Endothelial cell of umbilical vein (primary cell): ENCODE measurements at regions not wholly inside any gene's neighbourhood (a gene's known extent, or its start where the extent isn't known, plus 50 kb on each side); places are given as distances from the start of the nearest gene placed in this dataset.

ENCODE experiments used
- BruUV-seq: library from RNA; stranded (reverse); fragments of 400-500 nt; replicated peaks from 2 replicates; lab custom pipeline; 2021; lab: Mats Ljungman, UMichigan
- CTCF ChIA-PET: fragments of 300-600, 350-600 bp; sonication (Branson Sonifier 250); formaldehyde crosslinking; loops from one replicate; lab custom pipeline; 2021; ENCODE audit warnings: antibody characterized with exemption, inconsistent platforms; lab: Charles Lee
- POLR2A ChIA-PET: fragments of 300-600, 350-600 bp; sonication (Branson Sonifier 250); formaldehyde crosslinking; loops from one replicate; lab custom pipeline; 2021; ENCODE audit warnings: antibody characterized with exemption, inconsistent platforms; lab: Charles Lee
- DNase-seq: peaks from one replicate; pipeline ENCODE4 v3.0.0-alpha.2; 2011; ENCODE audit warnings: low read depth, low spot score
- FAIRE-seq: peaks from 2 replicates; lab custom pipeline; 2011; peaks lifted over from hg19 to GRCh38; lab: Jason Lieb, UNC
- H2AFZ ChIP-seq: 2 replicates; pipeline ENCODE4 v1.6.0; 2012; ENCODE audit warnings: low read depth, low read length, control low read depth, inconsistent platforms
- H3K27ac ChIP-seq: 2 replicates; pipeline ENCODE4 v1.5.1; 2011; ENCODE audit warnings: low read depth, mild to moderate bottlenecking, control low read depth, low read length, moderate library complexity; ENCODE audit not compliant: insufficient read depth
- H3K27me3 ChIP-seq, 2 experiments: 2 replicates each; pipeline versions ENCODE4 v1.6.0 to v1.6.1; 2011; ENCODE audit warnings: low read length in 2 of 2, mixed read lengths in 1 of 2; ENCODE audit not compliant: control insufficient read depth in 2 of 2, insufficient read depth in 2 of 2
- H3K36me3 ChIP-seq, 2 experiments: 2 replicates in 1 of 2; 3 replicates in 1 of 2; pipeline ENCODE4 v1.5.1; 2011; ENCODE audit warnings: low read length in 2 of 2, mild to moderate bottlenecking in 1 of 2, moderate library complexity in 1 of 2; ENCODE audit not compliant: control insufficient read depth in 2 of 2, insufficient read depth in 2 of 2; ENCODE audit errors: extremely low read depth in 1 of 2
- H3K4me1 ChIP-seq: 3 replicates; pipeline ENCODE4 v1.5.1; 2011; ENCODE audit warnings: mild to moderate bottlenecking, low read length; ENCODE audit not compliant: control insufficient read depth, insufficient read depth; ENCODE audit errors: extremely low read depth
- H3K4me2 ChIP-seq: 2 replicates; pipeline ENCODE4 v1.6.1; 2011; ENCODE audit warnings: low read length, control low read depth, mixed read lengths; ENCODE audit not compliant: insufficient read depth
- H3K4me3 ChIP-seq, 3 experiments: fragments of 200-600 bp in 1 of 3; sonication (generic), shearing (Covaris generic) in 1 of 3; replicated peaks in 1 of 3; 2 replicates each; pipeline ENCODE4 v1.5.1; 2011 to 2016; ENCODE audit warnings: control low read depth in 3 of 3, low read length in 3 of 3, mild to moderate bottlenecking in 2 of 3, inconsistent platforms in 1 of 3, low read depth in 1 of 3, moderate library complexity in 1 of 3; ENCODE audit not compliant: insufficient read depth in 1 of 3
- H3K79me2 ChIP-seq: 2 replicates; pipeline ENCODE4 v1.6.0; 2012; ENCODE audit warnings: low read length, inconsistent platforms; ENCODE audit not compliant: control insufficient read depth, insufficient read depth
- H3K9ac ChIP-seq: replicated peaks from 2 replicates; pipeline ENCODE3; 2011; ENCODE audit warnings: low read length, control low read depth; ENCODE audit not compliant: insufficient read depth; ENCODE audit errors: extremely low read depth
- H3K9me1 ChIP-seq: replicated peaks from 3 replicates; pipeline ENCODE4 v1.6.0; 2011; ENCODE audit warnings: mild to moderate bottlenecking, low read length; ENCODE audit not compliant: control insufficient read depth, insufficient read depth; ENCODE audit errors: extremely low read depth
- H3K9me3 ChIP-seq: replicated peaks from 2 replicates; pipeline ENCODE4 v1.5.1; 2012; ENCODE audit warnings: low read length, inconsistent platforms; ENCODE audit not compliant: control insufficient read depth, insufficient read depth
- H4K20me1 ChIP-seq: replicated peaks from 2 replicates; pipeline ENCODE3; 2011; ENCODE audit warnings: mild to moderate bottlenecking, low read length; ENCODE audit not compliant: control insufficient read depth, insufficient read depth; ENCODE audit errors: extremely low read depth
- CTCF ChIP-seq, 2 donors: IDR thresholded peaks; 1 replicate in 1 of 2; 2 replicates in 1 of 2; pipeline ENCODE4 v1.5.1; 2011; ENCODE audit warnings: low read length in 2 of 2, mild to moderate bottlenecking in 2 of 2, moderate library complexity in 2 of 2, control low read depth in 1 of 2, inconsistent platforms in 1 of 2, low read depth in 1 of 2; ENCODE audit not compliant: insufficient read depth in 1 of 2; ENCODE audit errors: extremely low read depth in 1 of 2
- EZH2 ChIP-seq: IDR thresholded peaks from 2 replicates; pipeline ENCODE4 v1.6.1; 2012; ENCODE audit warnings: borderline replicate concordance, low read depth, mild to moderate bottlenecking, moderate library complexity, low read length, inconsistent platforms; ENCODE audit not compliant: severe bottlenecking
- FOS ChIP-seq: IDR thresholded peaks from 2 replicates; pipeline ENCODE4 v1.6.1; 2011; ENCODE audit warnings: mild to moderate bottlenecking, low read length, moderate library complexity, borderline replicate concordance; ENCODE audit not compliant: insufficient read depth
- GATA2 ChIP-seq: IDR thresholded peaks from 2 replicates; pipeline ENCODE4 v1.7.0; 2011; ENCODE audit warnings: low read depth, mild to moderate bottlenecking, moderate library complexity, mixed read lengths, low read length; ENCODE audit not compliant: insufficient read length, insufficient read depth
- JUN ChIP-seq: IDR thresholded peaks from 2 replicates; pipeline ENCODE4 v1.6.1; 2011; ENCODE audit warnings: borderline replicate concordance, low read depth; ENCODE audit not compliant: insufficient read length, insufficient read depth
- MAX ChIP-seq: IDR thresholded peaks from 2 replicates; pipeline ENCODE4 v1.6.1; 2011; ENCODE audit not compliant: insufficient read depth, insufficient read length
- MYC ChIP-seq: IDR thresholded peaks from one replicate; pipeline ENCODE4 v1.6.1; 2011; ENCODE audit warnings: mild to moderate bottlenecking, low read depth, low read length
- POLR2A ChIP-seq: IDR thresholded peaks from 2 replicates; pipeline ENCODE4 v1.6.1; 2012; ENCODE audit warnings: low read depth, mild to moderate bottlenecking, control low read depth, low read length
- POLR2AphosphoS5 ChIP-seq: IDR thresholded peaks from 2 replicates; pipeline ENCODE4 v1.6.1; 2012; ENCODE audit warnings: low read depth, mild to moderate bottlenecking, control low read depth, low read length, moderate library complexity; ENCODE audit not compliant: insufficient read depth
- dilution Hi-C: fragments of 300-500 bp; cut with MboI; formaldehyde crosslinking; loops from one replicate; pipeline ENCODE4 v1.15.0; 2019; ENCODE audit warnings: low sequenced_read_pairs; ENCODE audit not compliant: extremely low pct_ligation_motif_present
- intact Hi-C: fragments of 100-400 bp; cut with micrococcal nuclease; formaldehyde crosslinking; loops from one replicate; pipeline ENCODE4 v1.10.0; 2022

GRCh38 chr18:75131381-75132000 is 77.4 kb downstream of the PTGR3 start:
- ChIA-PET CTCF (no interaction called here), POLR2A (no interaction called here)
- H3K4me1 ChIP-seq = no peaks in the 10 kb centered on the region
- H4K20me1 ChIP-seq = no peaks in the 10 kb centered on the region
- intact Hi-C loops (no loop called here), dilution Hi-C loops (no loop called here)
- TF ChIP-seq MAX (no peak), JUN (no peak), GATA2 (no peak), POLR2A (no peak), CTCF (IDR thresholded peaks at IDR 0.05; ENCODE audit: extremely low read depth in 1 of 2, insufficient read depth in 1 of 2, low read depth in 1 of 2, low read length in 2 of 2) (no peak), POLR2AphosphoS5 (no peak), EZH2 (no peak), FOS (no peak), MYC (no peak)
- H3K27ac ChIP-seq = no peak overlapping the region
- H3K36me3 ChIP-seq = no peaks in the 10 kb centered on the region
- H3K4me2 ChIP-seq = no peak overlapping the region
- no peak for DNase-seq
- no peaks in the 10 kb centered on the region for H3K79me2 ChIP-seq
- no TSS peak for BruUV-seq
- no peaks in the 10 kb centered on the region for H3K27me3 ChIP-seq
- no peak overlapping the region for H3K4me3 ChIP-seq
- H3K9ac ChIP-seq = no peak overlapping the region
- no peaks in the 10 kb centered on the region for H3K9me1 ChIP-seq
- no peaks in the 10 kb centered on the region for H3K9me3 ChIP-seq
- no peak for FAIRE-seq
- H2AFZ ChIP-seq = no peak overlapping the region
